Kidney epithelial cell (primary cell): ENCODE measurements at regions not wholly inside any gene's neighbourhood (a gene's known extent, or its start where the extent isn't known, plus 50 kb on each side); places are given as distances from the start of the nearest gene placed in this dataset.

Experiments
- DNase-seq: peaks from one replicate; pipeline ENCODE4 v3.0.0-alpha.2; 2010; ENCODE audit warnings: low read depth
- H3K27me3 ChIP-seq: 2 replicates; pipeline ENCODE4 v1.6.0; 2011; ENCODE audit warnings: low read length; ENCODE audit not compliant: control insufficient read depth, insufficient read depth
- H3K36me3 ChIP-seq: 2 replicates; pipeline ENCODE4 v1.5.1; 2011; ENCODE audit warnings: low read length; ENCODE audit not compliant: control insufficient read depth, insufficient read depth
- H3K4me3 ChIP-seq: 2 replicates; pipeline ENCODE4 v1.5.1; 2011; ENCODE audit warnings: low read depth, mild to moderate bottlenecking, control low read depth, low read length
- TF ChIP-seq, protein P1 (sequence below): IDR thresholded peaks from 2 replicates; pipeline ENCODE4 v1.5.1; 2011; ENCODE audit warnings: mild to moderate bottlenecking, moderate library complexity, low read length, control low read depth, inconsistent platforms; ENCODE audit not compliant: insufficient read depth, poor library complexity, severe bottlenecking

DNA sequence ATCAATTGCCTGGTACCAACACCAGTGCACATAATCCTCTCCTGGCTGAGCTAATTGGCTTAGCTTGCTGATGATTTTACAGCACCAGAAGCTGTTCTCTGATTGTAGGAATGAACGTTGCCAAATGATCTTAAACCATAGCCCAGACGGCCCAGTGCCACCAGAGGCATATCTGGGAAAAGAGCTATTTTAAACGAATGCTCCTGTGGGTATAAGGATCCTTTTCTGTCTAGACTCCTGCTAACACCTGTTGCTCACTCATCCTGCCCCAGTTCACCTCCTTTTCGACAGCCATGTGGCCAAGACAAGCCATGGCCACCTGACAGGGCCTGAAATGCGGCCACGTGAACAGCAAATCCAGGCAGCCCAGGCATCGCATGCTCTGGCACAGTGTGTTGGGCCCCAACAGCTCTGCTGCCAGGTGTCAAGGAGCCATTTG is 289.9 kb upstream of the SLC30A5 start:
- no peaks in the 10 kb centered on the region for H3K27me3 ChIP-seq
- H3K4me3 ChIP-seq, result no peak overlapping the region
- H3K36me3 ChIP-seq, result no peaks in the 10 kb centered on the region
- DNase-seq, result no peak
- TF ChIP-seq, protein P1, sequence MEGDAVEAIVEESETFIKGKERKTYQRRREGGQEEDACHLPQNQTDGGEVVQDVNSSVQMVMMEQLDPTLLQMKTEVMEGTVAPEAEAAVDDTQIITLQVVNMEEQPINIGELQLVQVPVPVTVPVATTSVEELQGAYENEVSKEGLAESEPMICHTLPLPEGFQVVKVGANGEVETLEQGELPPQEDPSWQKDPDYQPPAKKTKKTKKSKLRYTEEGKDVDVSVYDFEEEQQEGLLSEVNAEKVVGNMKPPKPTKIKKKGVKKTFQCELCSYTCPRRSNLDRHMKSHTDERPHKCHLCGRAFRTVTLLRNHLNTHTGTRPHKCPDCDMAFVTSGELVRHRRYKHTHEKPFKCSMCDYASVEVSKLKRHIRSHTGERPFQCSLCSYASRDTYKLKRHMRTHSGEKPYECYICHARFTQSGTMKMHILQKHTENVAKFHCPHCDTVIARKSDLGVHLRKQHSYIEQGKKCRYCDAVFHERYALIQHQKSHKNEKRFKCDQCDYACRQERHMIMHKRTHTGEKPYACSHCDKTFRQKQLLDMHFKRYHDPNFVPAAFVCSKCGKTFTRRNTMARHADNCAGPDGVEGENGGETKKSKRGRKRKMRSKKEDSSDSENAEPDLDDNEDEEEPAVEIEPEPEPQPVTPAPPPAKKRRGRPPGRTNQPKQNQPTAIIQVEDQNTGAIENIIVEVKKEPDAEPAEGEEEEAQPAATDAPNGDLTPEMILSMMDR, result no peak

DNA sequence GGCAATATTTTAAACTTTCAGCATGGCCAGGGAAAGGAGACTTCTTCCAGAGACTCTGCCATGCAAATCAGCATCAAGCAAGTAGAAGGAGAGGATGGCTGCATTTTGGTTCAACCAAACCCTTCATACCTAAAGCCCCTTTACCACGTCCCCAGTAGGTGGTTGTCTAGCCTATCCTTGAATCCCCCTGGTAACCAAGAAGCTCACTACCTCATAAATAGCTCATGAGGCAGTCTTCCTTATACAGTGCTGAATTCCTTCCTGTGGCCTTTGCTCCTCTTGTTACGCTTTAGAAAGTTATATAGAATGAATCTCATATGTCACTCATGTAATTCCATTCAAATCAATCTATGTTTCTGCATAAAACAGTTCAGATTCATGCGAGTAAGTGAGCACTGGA is 289.5 kb upstream of the SLC30A5 start:
- no peak for DNase-seq
- H3K36me3 ChIP-seq, result no peaks in the 10 kb centered on the region
- H3K4me3 ChIP-seq, result no peak overlapping the region
- TF ChIP-seq, protein P1, result no peak
- no peaks in the 10 kb centered on the region for H3K27me3 ChIP-seq

DNA sequence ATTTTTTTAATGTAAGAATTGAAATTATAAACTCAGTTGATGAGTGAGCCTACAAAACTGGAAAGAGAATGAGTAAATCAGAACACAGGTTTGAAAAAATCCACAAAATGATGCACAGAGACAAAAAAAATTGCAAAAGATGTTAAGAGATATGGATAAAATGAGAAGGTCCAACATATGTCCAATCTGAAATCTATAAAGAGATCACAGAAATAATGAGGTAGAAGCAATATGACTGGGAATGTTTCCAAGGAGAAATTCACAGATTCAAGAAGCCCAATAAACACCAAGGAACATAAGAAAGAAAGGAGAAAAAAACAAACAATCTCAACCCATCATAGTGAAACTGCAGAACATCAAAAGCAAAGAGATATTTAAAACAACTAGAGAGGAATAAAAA is 288.4 kb upstream of the SLC30A5 start:
- DNase-seq, result no peak

DNA sequence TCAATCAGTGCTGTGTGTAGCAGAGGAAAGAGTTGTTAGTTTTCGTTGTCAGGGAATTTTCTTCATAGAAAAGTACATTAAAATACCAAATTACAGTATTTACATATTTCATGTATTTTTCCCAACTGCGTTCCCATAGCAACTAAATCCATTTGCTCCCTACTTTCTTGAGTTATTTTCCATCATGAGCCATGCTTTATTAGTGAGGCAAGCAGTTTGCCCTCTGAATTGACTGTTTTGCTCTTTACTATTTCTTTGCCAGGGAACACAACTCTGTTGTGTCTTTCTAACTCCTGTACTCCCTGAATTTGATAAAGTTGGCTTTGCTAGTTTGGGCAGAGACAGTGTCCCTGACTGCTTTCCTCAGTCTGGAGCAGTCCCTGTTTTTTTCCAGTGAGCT is 276.2 kb upstream of the SLC30A5 start:
- no peak for DNase-seq
- TF ChIP-seq, protein P1, result no peak
- H3K36me3 ChIP-seq, result no peaks in the 10 kb centered on the region
- no peak overlapping the region for H3K4me3 ChIP-seq
- no peaks in the 10 kb centered on the region for H3K27me3 ChIP-seq

More for the DNA sequence above, 288.4 kb upstream of the SLC30A5 start:
- TF ChIP-seq, protein P1, result no peak
- H3K27me3 ChIP-seq, result no peaks in the 10 kb centered on the region
- H3K36me3 ChIP-seq, result no peaks in the 10 kb centered on the region
- no peak overlapping the region for H3K4me3 ChIP-seq

DNA sequence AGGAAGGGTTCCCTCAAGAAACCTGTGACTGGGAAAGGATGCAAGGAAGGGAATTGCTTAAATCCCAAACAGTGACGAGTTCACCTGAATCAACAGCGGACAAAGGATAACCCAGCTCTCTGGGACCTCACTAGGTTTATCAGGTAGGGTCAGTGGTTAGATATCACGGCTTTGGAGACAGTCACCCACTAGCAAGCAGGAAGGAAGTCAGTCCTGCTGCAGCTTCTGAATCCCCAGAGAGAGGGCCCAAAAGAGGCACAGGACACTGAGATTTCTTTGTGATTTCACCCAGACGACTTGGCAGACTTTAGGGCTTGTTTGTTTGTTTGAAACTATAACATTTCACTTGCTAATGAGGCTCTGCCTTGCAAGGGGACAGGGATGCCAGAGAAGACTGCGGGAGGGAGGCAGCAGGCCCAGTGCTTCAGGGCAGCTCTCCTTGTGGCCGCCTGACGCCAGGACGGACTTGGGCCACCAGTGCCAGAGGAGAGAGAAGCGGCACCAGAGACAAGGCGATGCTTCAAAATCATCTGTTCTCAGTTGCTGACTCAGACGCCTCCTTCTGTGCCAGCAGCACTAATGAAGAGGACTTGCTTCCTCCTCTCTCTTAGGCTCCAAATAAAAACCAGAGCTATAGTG is 275.6 kb upstream of the SLC30A5 start:
- TF ChIP-seq, protein P1, result no peak
- Histone ChIP-seq H3K4me3 (no peak overlapping the region), H3K36me3 (no peaks in the 10 kb centered on the region), H3K27me3 (no peaks in the 10 kb centered on the region)
- no peak for DNase-seq

DNA sequence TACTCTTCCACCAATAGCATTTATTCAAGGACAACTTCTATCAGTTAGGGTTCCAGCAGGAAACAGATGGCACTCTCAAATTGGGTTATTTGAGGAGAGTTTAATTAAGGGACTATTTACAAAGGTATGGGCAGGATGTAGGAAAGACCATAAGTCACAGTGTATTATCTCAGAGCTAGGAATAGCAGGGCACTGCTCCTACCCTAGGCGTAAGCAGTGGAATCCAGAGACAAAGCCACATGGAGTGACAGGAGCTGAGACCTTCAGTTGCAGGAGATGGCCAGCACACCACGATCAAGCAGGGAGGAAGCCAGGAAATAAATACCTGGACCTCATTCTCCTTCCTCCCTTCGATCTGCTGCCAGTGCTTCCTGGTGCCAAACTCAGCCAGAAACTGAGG is 274.9 kb upstream of the SLC30A5 start:
- no peak overlapping the region for H3K4me3 ChIP-seq
- no peaks in the 10 kb centered on the region for H3K27me3 ChIP-seq
- no peaks in the 10 kb centered on the region for H3K36me3 ChIP-seq
- TF ChIP-seq, protein P1, result no peak
- no peak for DNase-seq
